ENCODE measurements at regions not wholly inside any gene's neighbourhood (a gene's known extent, or its start where the extent isn't known, plus 50 kb on each side); places are given as distances from the start of the nearest gene placed in this dataset.

DNA sequence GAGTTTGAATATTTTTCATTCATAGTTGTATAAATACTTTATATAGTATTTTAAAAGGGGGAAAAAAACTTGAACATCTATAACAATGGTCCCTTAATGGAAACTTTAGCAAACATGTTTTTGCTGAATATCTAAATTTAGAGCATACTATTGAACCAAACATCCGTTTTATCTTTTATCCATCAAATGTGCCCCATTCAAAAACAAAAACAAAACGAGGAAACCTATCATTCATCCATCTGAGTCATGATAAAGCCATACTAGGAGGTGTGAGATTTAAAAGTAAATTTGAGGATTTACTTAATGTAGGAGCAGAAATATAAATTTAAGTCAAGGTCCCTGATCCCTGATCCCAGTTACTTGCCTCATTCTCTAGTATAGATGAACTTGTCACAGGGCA, 463.6 kb upstream of the MDFIC2 start:
- TF ChIP-seq, protein P1, sequence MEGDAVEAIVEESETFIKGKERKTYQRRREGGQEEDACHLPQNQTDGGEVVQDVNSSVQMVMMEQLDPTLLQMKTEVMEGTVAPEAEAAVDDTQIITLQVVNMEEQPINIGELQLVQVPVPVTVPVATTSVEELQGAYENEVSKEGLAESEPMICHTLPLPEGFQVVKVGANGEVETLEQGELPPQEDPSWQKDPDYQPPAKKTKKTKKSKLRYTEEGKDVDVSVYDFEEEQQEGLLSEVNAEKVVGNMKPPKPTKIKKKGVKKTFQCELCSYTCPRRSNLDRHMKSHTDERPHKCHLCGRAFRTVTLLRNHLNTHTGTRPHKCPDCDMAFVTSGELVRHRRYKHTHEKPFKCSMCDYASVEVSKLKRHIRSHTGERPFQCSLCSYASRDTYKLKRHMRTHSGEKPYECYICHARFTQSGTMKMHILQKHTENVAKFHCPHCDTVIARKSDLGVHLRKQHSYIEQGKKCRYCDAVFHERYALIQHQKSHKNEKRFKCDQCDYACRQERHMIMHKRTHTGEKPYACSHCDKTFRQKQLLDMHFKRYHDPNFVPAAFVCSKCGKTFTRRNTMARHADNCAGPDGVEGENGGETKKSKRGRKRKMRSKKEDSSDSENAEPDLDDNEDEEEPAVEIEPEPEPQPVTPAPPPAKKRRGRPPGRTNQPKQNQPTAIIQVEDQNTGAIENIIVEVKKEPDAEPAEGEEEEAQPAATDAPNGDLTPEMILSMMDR (IDR thresholded peaks at IDR 0.05; ENCODE audit: low read depth, low read length, poor library complexity, severe bottlenecking): no peak
- no peak for TF ChIP-seq EZH2phosphoT487 (IDR thresholded peaks at IDR 0.05; ENCODE audit: borderline replicate concordance, low read length)

Measured in DOHH2 (cell line).